ENCODE measurements at regions not wholly inside any gene's neighbourhood (a gene's known extent, or its start where the extent isn't known, plus 50 kb on each side); places are given as distances from the start of the nearest gene placed in this dataset.

GRCh38 chr17:5762191-5762590, 177.9 kb upstream of the NLRP1 start:
- Histone ChIP-seq H3K4me3 (replicated peaks; ENCODE audit: insufficient read depth, low read length) (no peak overlapping the region), H3K27me3 (ENCODE audit: insufficient read depth, poor library complexity, severe bottlenecking) (no peaks in the 10 kb centered on the region), H3K27ac (replicated peaks) (no peak overlapping the region)
- no peak for DNase-seq (ENCODE audit: low read depth in 1 of 2, low spot score in 1 of 2)
- no peak for TF ChIP-seq GABPA (IDR thresholded peaks at IDR 0.05; ENCODE audit: low read depth)
- TF ChIP-seq CTCF (IDR thresholded peaks at IDR 0.05; ENCODE audit: insufficient read depth, low read length): no peak
- no peak for TF ChIP-seq REST (IDR thresholded peaks at IDR 0.05; ENCODE audit: insufficient replicate concordance, low read depth)
- no peak for TF ChIP-seq SPI1 (IDR thresholded peaks at IDR 0.05; ENCODE audit: borderline replicate concordance, low read depth)
- no peak for TF ChIP-seq POLR2AphosphoS5 (IDR thresholded peaks at IDR 0.05; ENCODE audit: low read depth)

GRCh38 chr17:5763595-5764306, 179.4 kb upstream of the NLRP1 start:
- no peak overlapping the region for H3K4me3 ChIP-seq (replicated peaks; ENCODE audit: insufficient read depth, low read length)
- no peak overlapping the region for H3K27ac ChIP-seq (replicated peaks)
- TF ChIP-seq POLR2AphosphoS5 (IDR thresholded peaks at IDR 0.05; ENCODE audit: low read depth): no peak
- no peak for TF ChIP-seq SPI1 (IDR thresholded peaks at IDR 0.05; ENCODE audit: borderline replicate concordance, low read depth)
- no peak for TF ChIP-seq CTCF (IDR thresholded peaks at IDR 0.05; ENCODE audit: insufficient read depth, low read length)
- no peak for TF ChIP-seq GABPA (IDR thresholded peaks at IDR 0.05; ENCODE audit: low read depth)
- TF ChIP-seq REST (IDR thresholded peaks at IDR 0.05; ENCODE audit: insufficient replicate concordance, low read depth): no peak
- no peak for DNase-seq (ENCODE audit: low read depth in 1 of 2, low spot score in 1 of 2)
- H3K27me3 ChIP-seq (ENCODE audit: insufficient read depth, poor library complexity, severe bottlenecking): no peaks in the 10 kb centered on the region

- Histone ChIP-seq H3K27ac (replicated peaks) (no peak overlapping the region), H3K27me3 (ENCODE audit: insufficient read depth, poor library complexity, severe bottlenecking) (no peaks in the 10 kb centered on the region), H3K4me3 (replicated peaks; ENCODE audit: insufficient read depth, low read length) (no peak overlapping the region)
- TF ChIP-seq REST (IDR thresholded peaks at IDR 0.05; ENCODE audit: insufficient replicate concordance, low read depth) (no peak), GABPA (IDR thresholded peaks at IDR 0.05; ENCODE audit: low read depth) (no peak), SPI1 (IDR thresholded peaks at IDR 0.05; ENCODE audit: borderline replicate concordance, low read depth) (no peak), POLR2AphosphoS5 (IDR thresholded peaks at IDR 0.05; ENCODE audit: low read depth) (no peak), CTCF (IDR thresholded peaks at IDR 0.05; ENCODE audit: insufficient read depth, low read length) (no peak)
- no peak for DNase-seq (ENCODE audit: low read depth in 1 of 2, low spot score in 1 of 2)
These were observed 185.5 kb upstream of the NLRP1 start for GRCh38 chr17:5769593-5770354.

Data from HL-60 (cell line).